IMR-90 (cell line): ENCODE measurements at regions not wholly inside any gene's neighbourhood (a gene's known extent, or its start where the extent isn't known, plus 50 kb on each side); places are given as distances from the start of the nearest gene placed in this dataset.

Experiments
- ATAC-seq: fragments of 200-7000 bp; cut with Tn5 transposase; 2 replicates; pipeline ENCODE4 v1.9.1; 2020; ENCODE audit warnings: low read depth, mild to moderate bottlenecking, moderate library complexity
- BruUV-seq: library from RNA; stranded (reverse); fragments of 400-500 nt; replicated peaks from 2 replicates; lab custom pipeline; 2021; lab: Mats Ljungman, UMichigan
- CTCF ChIA-PET: fragments of 300-600 bp; formaldehyde crosslinking; extraction: SDS; loops from one replicate; lab custom pipeline; 2021; ENCODE audit warnings: antibody characterized with exemption; lab: Yijun Ruan, JAX
- POLR2A ChIA-PET: fragments of 300-600 bp; sonication (Branson Sonifier 250); formaldehyde crosslinking; loops from one replicate; lab custom pipeline; 2022; ENCODE audit warnings: antibody characterized with exemption; ENCODE audit not compliant: unreplicated experiment; lab: Charles Lee
- DNase-seq: peaks from one replicate; pipeline ENCODE4 v3.0.0; 2013
- H2AFZ ChIP-seq: replicated peaks from 2 replicates; pipeline ENCODE3; 2013; ENCODE audit warnings: low read length, mild to moderate bottlenecking; ENCODE audit not compliant: poor library complexity
- H2AK5ac ChIP-seq: 2 replicates; pipeline ENCODE4 v1.6.1; 2013; ENCODE audit warnings: low read depth, low read length, inconsistent platforms
- H2AK9ac ChIP-seq: replicated peaks from 2 replicates; pipeline ENCODE3; 2013; ENCODE audit warnings: mild to moderate bottlenecking, low read depth, low read length, moderate library complexity; ENCODE audit not compliant: poor library complexity
- H2BK120ac ChIP-seq: 2 replicates; pipeline ENCODE4 v1.6.1; 2013; ENCODE audit warnings: low read depth, low read length, inconsistent platforms
- H2BK15ac ChIP-seq: 3 replicates; pipeline ENCODE4 v1.6.1; 2013; ENCODE audit warnings: low read depth, low read length, inconsistent platforms
- H2BK20ac ChIP-seq: 2 replicates; pipeline ENCODE4 v1.6.1; 2013; ENCODE audit warnings: low read depth, mild to moderate bottlenecking, inconsistent platforms, low read length, moderate library complexity
- H2BK5ac ChIP-seq: 2 replicates; pipeline ENCODE4 v1.6.1; 2013; ENCODE audit warnings: mild to moderate bottlenecking, low read depth, low read length, inconsistent platforms; ENCODE audit not compliant: poor library complexity, severe bottlenecking
- H3K14ac ChIP-seq: replicated peaks from 2 replicates; pipeline ENCODE4 v1.6.1; 2013; ENCODE audit warnings: low read depth, low read length, inconsistent platforms
- H3K18ac ChIP-seq: 2 replicates; pipeline ENCODE4 v1.6.1; 2013; ENCODE audit warnings: low read depth, low read length, control low read depth
- H3K23ac ChIP-seq: 2 replicates; pipeline ENCODE4 v1.6.1; 2013; ENCODE audit warnings: low read depth, low read length, inconsistent platforms
- H3K27ac ChIP-seq: 2 replicates; pipeline ENCODE4 v1.5.1; 2013; ENCODE audit warnings: mild to moderate bottlenecking, control low read depth, low read length; ENCODE audit not compliant: insufficient read depth
- H3K27me3 ChIP-seq: 2 replicates; pipeline ENCODE4 v1.6.1; 2013; ENCODE audit warnings: low read length; ENCODE audit not compliant: control insufficient read depth, insufficient read depth
- H3K36me3 ChIP-seq: 2 replicates; pipeline ENCODE4 v1.6.1; 2013; ENCODE audit warnings: low read length, mixed read lengths; ENCODE audit not compliant: control insufficient read depth, insufficient read depth
- H3K4ac ChIP-seq: 2 replicates; pipeline ENCODE4 v1.6.1; 2013; ENCODE audit warnings: low read depth, low read length, inconsistent platforms
- H3K4me1 ChIP-seq: 2 replicates; pipeline ENCODE4 v1.6.1; 2013; ENCODE audit warnings: low read length, mixed read lengths; ENCODE audit not compliant: control insufficient read depth, insufficient read depth
- H3K4me2 ChIP-seq: 2 replicates; pipeline ENCODE4 v1.6.1; 2013; ENCODE audit warnings: low read depth, mild to moderate bottlenecking, control low read depth, low read length, moderate library complexity
- H3K4me3 ChIP-seq: 2 replicates; pipeline ENCODE4 v1.5.1; 2013; ENCODE audit warnings: low read depth, mild to moderate bottlenecking, control low read depth, low read length, moderate library complexity; ENCODE audit not compliant: insufficient read depth
- H3K56ac ChIP-seq: 2 replicates; pipeline ENCODE4 v1.6.1; 2013; ENCODE audit warnings: low read length, inconsistent platforms; ENCODE audit not compliant: insufficient read depth; ENCODE audit errors: extremely low read depth
- H3K79me1 ChIP-seq, 2 experiments: 2 replicates each; pipeline ENCODE4 v1.6.1; 2013; ENCODE audit warnings: low read length in 2 of 2, inconsistent platforms in 1 of 2, low read depth in 1 of 2
- H3K9ac ChIP-seq: 2 replicates; pipeline ENCODE4 v1.6.1; 2013; ENCODE audit warnings: low read depth, low read length, control low read depth
- H3K9me1 ChIP-seq: 2 replicates; pipeline ENCODE4 v1.6.1; 2013; ENCODE audit warnings: low read length, inconsistent platforms; ENCODE audit not compliant: insufficient read depth
- H3K9me3 ChIP-seq: 2 replicates; pipeline ENCODE4 v1.6.1; 2013; ENCODE audit warnings: low read length; ENCODE audit not compliant: control insufficient read depth, insufficient read depth
- H4K20me1 ChIP-seq: 2 replicates; pipeline ENCODE4 v1.6.1; 2013; ENCODE audit warnings: low read length, inconsistent platforms; ENCODE audit not compliant: insufficient read depth
- H4K5ac ChIP-seq: 2 replicates; pipeline ENCODE4 v1.6.1; 2013; ENCODE audit warnings: mild to moderate bottlenecking, low read depth, low read length, control low read depth
- H4K8ac ChIP-seq, 2 experiments: 2 replicates each; pipeline ENCODE4 v1.6.1; 2013; ENCODE audit warnings: low read depth in 2 of 2, low read length in 2 of 2, control low read depth in 1 of 2, inconsistent platforms in 1 of 2
- H4K91ac ChIP-seq: 2 replicates; pipeline ENCODE4 v1.6.1; 2013; ENCODE audit warnings: low read depth, low read length, inconsistent platforms; ENCODE audit not compliant: insufficient read depth
- BHLHE40 ChIP-seq: fragments of 150-350 bp; IDR thresholded peaks from 2 replicates; pipeline ENCODE4 v1.6.1; 2016; ENCODE audit warnings: mild to moderate bottlenecking, low read depth, low read length
- CHD1 ChIP-seq: IDR thresholded peaks from 2 replicates; pipeline ENCODE4 v1.6.1; 2012; ENCODE audit warnings: low read depth, low read length, improper control_type of control experiment
- FOS ChIP-seq: fragments of 150-350 bp; IDR thresholded peaks from 2 replicates; pipeline ENCODE4 v1.6.1; 2016; ENCODE audit warnings: low read depth, low read length
- MAFK ChIP-seq: IDR thresholded peaks from 2 replicates; pipeline ENCODE4 v1.6.1; 2012; ENCODE audit warnings: low read depth, low read length, improper control_type of control experiment
- MXI1 ChIP-seq: IDR thresholded peaks from 2 replicates; pipeline ENCODE4 v1.6.1; 2012; ENCODE audit warnings: low read depth, mild to moderate bottlenecking, low read length, moderate library complexity, borderline replicate concordance
- NFE2L2 ChIP-seq: fragments of 150-350 bp; IDR thresholded peaks from 2 replicates; pipeline ENCODE4 v1.6.1; 2016; ENCODE audit warnings: low read depth, mild to moderate bottlenecking, low read length
- POLR2A ChIP-seq: IDR thresholded peaks from 2 replicates; pipeline ENCODE4 v1.6.1; 2012; ENCODE audit warnings: mild to moderate bottlenecking, low read depth, low read length
- RAD21 ChIP-seq: IDR thresholded peaks from 2 replicates; pipeline ENCODE4 v1.6.1; 2012; ENCODE audit warnings: low read length, improper control_type of control experiment
- RCOR1 ChIP-seq: IDR thresholded peaks from 2 replicates; pipeline ENCODE4 v1.6.1; 2012; ENCODE audit warnings: mild to moderate bottlenecking, low read length, improper control_type of control experiment; ENCODE audit not compliant: insufficient replicate concordance
- RFX5 ChIP-seq: IDR thresholded peaks from 2 replicates; pipeline ENCODE4 v1.8.0; 2012; ENCODE audit warnings: low read depth, mild to moderate bottlenecking, low read length, moderate library complexity
- SMC3 ChIP-seq: fragments of 150-350 bp; IDR thresholded peaks from 2 replicates; pipeline ENCODE4 v1.6.1; 2016; ENCODE audit warnings: low read depth, mild to moderate bottlenecking, antibody characterized with exemption, low read length, moderate library complexity
- USF2 ChIP-seq: fragments of 150-350 bp; IDR thresholded peaks from 2 replicates; pipeline ENCODE4 v1.6.1; 2017; ENCODE audit warnings: mild to moderate bottlenecking, antibody characterized with exemption, low read length, low read depth
- WGBS, 2 experiments: methylation state at CpG; one replicate each; pipeline versions ENCODE4 v1.1.5 to v1.1.7; 2013; ENCODE audit warnings: missing lambda C conversion rate in 2 of 2; ENCODE audit not compliant: insufficient read length in 1 of 2; ENCODE audit errors: extremely low coverage in 2 of 2; 5-methylcytosine and 5-hydroxymethylcytosine counted together
- dilution Hi-C: fragments of 300-500 bp; cut with HindIII; formaldehyde crosslinking; loops from one replicate; pipeline ENCODE4 v1.14.3; 2018; ENCODE audit warnings: low sequenced_read_pairs; ENCODE audit not compliant: unreplicated experiment
- in situ Hi-C: fragments of 300-500 bp; cut with MboI; formaldehyde crosslinking; loops from 3 replicates; pipeline ENCODE4 v1.14.3; 2019; ENCODE audit warnings: low sequenced_read_pairs, inconsistent platforms, mixed read lengths
- intact Hi-C: fragments of 100-400 bp; cut with micrococcal nuclease; formaldehyde crosslinking; loops from 2 replicates; pipeline ENCODE4 v1.10.0; 2022
- TF ChIP-seq, protein P1 (sequence below): fragments of 150-350 bp; IDR thresholded peaks from 2 replicates; pipeline ENCODE4 v1.6.1; 2016; ENCODE audit warnings: low read depth, mild to moderate bottlenecking, low read length, moderate library complexity, borderline replicate concordance
- TF ChIP-seq, protein P2 (sequence below): conservative IDR thresholded peaks from 2 replicates; pipeline ENCODE4 v1.5.1; 2012; ENCODE audit warnings: mild to moderate bottlenecking, low read depth, low read length, improper control_type of control experiment

GRCh38 chr1:199657449-199657848 is 370.1 kb upstream of the NR5A2 start:
- TF ChIP-seq FOS (no peak), RCOR1 (no peak), SMC3 (no peak), MAFK (no peak), RAD21 (no peak), MXI1 (no peak), POLR2A (no peak), BHLHE40 (no peak), RFX5 (no peak), CHD1 (no peak), USF2 (no peak), NFE2L2 (no peak)
- TF ChIP-seq, protein P1, sequence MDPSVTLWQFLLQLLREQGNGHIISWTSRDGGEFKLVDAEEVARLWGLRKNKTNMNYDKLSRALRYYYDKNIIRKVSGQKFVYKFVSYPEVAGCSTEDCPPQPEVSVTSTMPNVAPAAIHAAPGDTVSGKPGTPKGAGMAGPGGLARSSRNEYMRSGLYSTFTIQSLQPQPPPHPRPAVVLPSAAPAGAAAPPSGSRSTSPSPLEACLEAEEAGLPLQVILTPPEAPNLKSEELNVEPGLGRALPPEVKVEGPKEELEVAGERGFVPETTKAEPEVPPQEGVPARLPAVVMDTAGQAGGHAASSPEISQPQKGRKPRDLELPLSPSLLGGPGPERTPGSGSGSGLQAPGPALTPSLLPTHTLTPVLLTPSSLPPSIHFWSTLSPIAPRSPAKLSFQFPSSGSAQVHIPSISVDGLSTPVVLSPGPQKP: no peak
- TF ChIP-seq, protein P2, sequence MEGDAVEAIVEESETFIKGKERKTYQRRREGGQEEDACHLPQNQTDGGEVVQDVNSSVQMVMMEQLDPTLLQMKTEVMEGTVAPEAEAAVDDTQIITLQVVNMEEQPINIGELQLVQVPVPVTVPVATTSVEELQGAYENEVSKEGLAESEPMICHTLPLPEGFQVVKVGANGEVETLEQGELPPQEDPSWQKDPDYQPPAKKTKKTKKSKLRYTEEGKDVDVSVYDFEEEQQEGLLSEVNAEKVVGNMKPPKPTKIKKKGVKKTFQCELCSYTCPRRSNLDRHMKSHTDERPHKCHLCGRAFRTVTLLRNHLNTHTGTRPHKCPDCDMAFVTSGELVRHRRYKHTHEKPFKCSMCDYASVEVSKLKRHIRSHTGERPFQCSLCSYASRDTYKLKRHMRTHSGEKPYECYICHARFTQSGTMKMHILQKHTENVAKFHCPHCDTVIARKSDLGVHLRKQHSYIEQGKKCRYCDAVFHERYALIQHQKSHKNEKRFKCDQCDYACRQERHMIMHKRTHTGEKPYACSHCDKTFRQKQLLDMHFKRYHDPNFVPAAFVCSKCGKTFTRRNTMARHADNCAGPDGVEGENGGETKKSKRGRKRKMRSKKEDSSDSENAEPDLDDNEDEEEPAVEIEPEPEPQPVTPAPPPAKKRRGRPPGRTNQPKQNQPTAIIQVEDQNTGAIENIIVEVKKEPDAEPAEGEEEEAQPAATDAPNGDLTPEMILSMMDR: no peak
- Histone ChIP-seq H3K14ac (no peak overlapping the region), H3K27me3 (peaks cover 6% of the 10 kb centered on the region), H3K4me1 (no peaks in the 10 kb centered on the region), H4K5ac (no peak overlapping the region), H3K4me2 (no peak overlapping the region), H3K4me3 (no peak overlapping the region), H3K36me3 (no peaks in the 10 kb centered on the region), H4K8ac (no peak overlapping the region), H2BK5ac (no peak overlapping the region), H2BK20ac (no peak overlapping the region), H2BK15ac (no peak overlapping the region), H3K9me1 (no peaks in the 10 kb centered on the region), H3K4ac (no peak overlapping the region), H3K27ac (no peak overlapping the region), H3K9me3 (no peaks in the 10 kb centered on the region), H3K23ac (no peak overlapping the region), H2AK9ac (no peak overlapping the region), H3K9ac (no peak overlapping the region), H2AFZ (no peak overlapping the region), H2BK120ac (no peak overlapping the region), H4K91ac (no peak overlapping the region), H4K20me1 (no peaks in the 10 kb centered on the region), H3K18ac (no peak overlapping the region), H3K56ac (no peak overlapping the region), H3K79me1 (no peaks in the 10 kb centered on the region), H2AK5ac (no peak overlapping the region)
- CTCF ChIA-PET: no interaction called here
- dilution Hi-C loops: no loop called here
- POLR2A ChIA-PET: no interaction called here
- in situ Hi-C loops: no loop called here
- DNase-seq: no peak
- intact Hi-C loops: no loop called here
- no peak for ATAC-seq
- no CpG with 5 or more reads among the region's 3 CpGs for whole genome bisulfite sequencing, 2 experiments
- no TSS peak for BruUV-seq
